Psoas muscle (tissue), 7 donors: ENCODE measurements at regions not wholly inside any gene's neighbourhood (a gene's known extent, or its start where the extent isn't known, plus 50 kb on each side); places are given as distances from the start of the nearest gene placed in this dataset.

Experiments used
- ATAC-seq, 4 donors: fragments of 200-7000 bp; cut with Tn5 transposase; one replicate each; pipeline ENCODE4 v1.9.1; 2020; ENCODE audit warnings: moderate library complexity in 3 of 4, mild to moderate bottlenecking in 2 of 4
- DNase-seq, 2 donors: peaks; one replicate each; pipeline ENCODE4 v3.0.0-alpha.2; 2020
- H3K27ac ChIP-seq: fragments of 200-600 bp; one replicate; pipeline ENCODE4 v1.8.0; 2022
- H3K27me3 ChIP-seq, 3 donors: fragments of 200-600 bp in 1 of 3; one replicate each; pipeline versions ENCODE4 v1.6.1 to v1.8.0; 2013 to 2022; ENCODE audit warnings: low read length in 2 of 3, mild to moderate bottlenecking in 2 of 3, moderate library complexity in 1 of 3; ENCODE audit not compliant: insufficient read depth in 3 of 3
- H3K36me3 ChIP-seq, 2 donors: fragments of 200-600 bp in 1 of 2; one replicate each; pipeline versions ENCODE4 v1.6.1 to v1.8.0; 2013 to 2022; ENCODE audit warnings: low read depth in 1 of 2, mild to moderate bottlenecking in 1 of 2, moderate library complexity in 1 of 2; ENCODE audit not compliant: insufficient read depth in 1 of 2
- H3K4me1 ChIP-seq: fragments of 200-600 bp; one replicate; pipeline ENCODE4 v1.8.0; 2022
- H3K4me3 ChIP-seq: fragments of 200-600 bp; one replicate; pipeline ENCODE4 v1.8.0; 2022; ENCODE audit warnings: mild to moderate bottlenecking
- H3K9me3 ChIP-seq: fragments of 200-600 bp; one replicate; pipeline ENCODE4 v1.8.0; 2022
- WGBS, 3 donors: extraction: QIAGEN DNeasy Blood & Tissue Kit; methylation state at CpG; one replicate each; pipeline versions ENCODE4 v1.1.6 to v1.1.7; 2013; 5-methylcytosine and 5-hydroxymethylcytosine counted together
- intact Hi-C, 2 donors: fragments of 100-400 bp; cut with DNase I; formaldehyde crosslinking; loops; one replicate each; pipeline versions ENCODE4 v1.11.0 to v1.14.2; 2022
- TF ChIP-seq, protein P1 (sequence below): fragments of 200-600 bp; IDR thresholded peaks from one replicate; pipeline ENCODE4 v1.8.0; 2022; ENCODE audit warnings: antibody characterized with exemption
- donor health status: healthy with polysubstance abuse.
- donor health status: DM: no; HTN: no; CAD: no; lungs with moderate emphysema.
- donor health status: Bipolar disorder and iron deficiency.
- donor health status: healthy.
- donor health status: DM: yes; HTN: yes; CAD: no.
- donor health status: DM: no; HTN: no; CAD: no.
- donor health status: DM: yes; HTN: yes; CAD: no.

- H3K9me3 ChIP-seq: no peaks in the 10 kb centered on the region
- ATAC-seq (no peak), DNase-seq (no peak)
- TF ChIP-seq, protein P1, sequence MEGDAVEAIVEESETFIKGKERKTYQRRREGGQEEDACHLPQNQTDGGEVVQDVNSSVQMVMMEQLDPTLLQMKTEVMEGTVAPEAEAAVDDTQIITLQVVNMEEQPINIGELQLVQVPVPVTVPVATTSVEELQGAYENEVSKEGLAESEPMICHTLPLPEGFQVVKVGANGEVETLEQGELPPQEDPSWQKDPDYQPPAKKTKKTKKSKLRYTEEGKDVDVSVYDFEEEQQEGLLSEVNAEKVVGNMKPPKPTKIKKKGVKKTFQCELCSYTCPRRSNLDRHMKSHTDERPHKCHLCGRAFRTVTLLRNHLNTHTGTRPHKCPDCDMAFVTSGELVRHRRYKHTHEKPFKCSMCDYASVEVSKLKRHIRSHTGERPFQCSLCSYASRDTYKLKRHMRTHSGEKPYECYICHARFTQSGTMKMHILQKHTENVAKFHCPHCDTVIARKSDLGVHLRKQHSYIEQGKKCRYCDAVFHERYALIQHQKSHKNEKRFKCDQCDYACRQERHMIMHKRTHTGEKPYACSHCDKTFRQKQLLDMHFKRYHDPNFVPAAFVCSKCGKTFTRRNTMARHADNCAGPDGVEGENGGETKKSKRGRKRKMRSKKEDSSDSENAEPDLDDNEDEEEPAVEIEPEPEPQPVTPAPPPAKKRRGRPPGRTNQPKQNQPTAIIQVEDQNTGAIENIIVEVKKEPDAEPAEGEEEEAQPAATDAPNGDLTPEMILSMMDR: no peak
- intact Hi-C loops: no loop called here
- H3K27me3 ChIP-seq: peaks cover 0 to 37% (median 2%) of the 10 kb centered on the region in 3 donors
- 70 to 85% (median 78%) methylated on average over 2 of the region's 2 CpGs for WGBS, 3 donors
- no peak overlapping the region for H3K27ac ChIP-seq
- H3K36me3 ChIP-seq: no peaks in the 10 kb centered on the region
- H3K4me1 ChIP-seq: no peaks in the 10 kb centered on the region
- no peak overlapping the region for H3K4me3 ChIP-seq
Measured at GRCh38 chr11:119865661-119866156, 136.7 kb upstream of the NECTIN1 start.

DNA sequence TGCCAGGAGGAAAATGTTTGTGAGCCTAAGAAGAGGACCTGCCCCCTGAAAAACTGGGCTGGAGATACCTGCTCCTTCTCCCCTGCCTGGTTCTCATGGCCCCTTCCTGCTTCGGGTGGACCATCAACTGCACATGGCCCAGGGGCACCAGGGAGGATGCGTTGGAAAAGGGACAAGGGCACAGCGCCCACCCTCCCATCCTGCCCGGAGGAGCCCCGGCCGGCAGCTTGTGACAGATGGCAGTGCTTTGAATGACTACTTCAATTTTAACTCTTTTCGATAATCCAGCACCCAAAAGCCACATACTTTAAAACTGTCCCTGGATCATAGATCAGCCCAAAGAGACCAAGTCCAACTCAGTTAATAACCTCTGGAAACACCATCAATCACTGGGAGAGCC is 135.8 kb upstream of the NECTIN1 start:
- Histone ChIP-seq H3K4me1 (no peaks in the 10 kb centered on the region), H3K27me3 (peaks cover 0 to 38% (median 2%) of the 10 kb centered on the region in 3 donors), H3K9me3 (no peaks in the 10 kb centered on the region), H3K36me3 (no peaks in the 10 kb centered on the region), H3K27ac (no peak overlapping the region), H3K4me3 (no peak overlapping the region)
- TF ChIP-seq, protein P1: no peak
- no peak for ATAC-seq
- intact Hi-C loops: no loop called here
- WGBS, 3 donors: 56 to 62% (median 58%) methylated on average over 7 of the region's 7 CpGs
- DNase-seq: no peak

DNA sequence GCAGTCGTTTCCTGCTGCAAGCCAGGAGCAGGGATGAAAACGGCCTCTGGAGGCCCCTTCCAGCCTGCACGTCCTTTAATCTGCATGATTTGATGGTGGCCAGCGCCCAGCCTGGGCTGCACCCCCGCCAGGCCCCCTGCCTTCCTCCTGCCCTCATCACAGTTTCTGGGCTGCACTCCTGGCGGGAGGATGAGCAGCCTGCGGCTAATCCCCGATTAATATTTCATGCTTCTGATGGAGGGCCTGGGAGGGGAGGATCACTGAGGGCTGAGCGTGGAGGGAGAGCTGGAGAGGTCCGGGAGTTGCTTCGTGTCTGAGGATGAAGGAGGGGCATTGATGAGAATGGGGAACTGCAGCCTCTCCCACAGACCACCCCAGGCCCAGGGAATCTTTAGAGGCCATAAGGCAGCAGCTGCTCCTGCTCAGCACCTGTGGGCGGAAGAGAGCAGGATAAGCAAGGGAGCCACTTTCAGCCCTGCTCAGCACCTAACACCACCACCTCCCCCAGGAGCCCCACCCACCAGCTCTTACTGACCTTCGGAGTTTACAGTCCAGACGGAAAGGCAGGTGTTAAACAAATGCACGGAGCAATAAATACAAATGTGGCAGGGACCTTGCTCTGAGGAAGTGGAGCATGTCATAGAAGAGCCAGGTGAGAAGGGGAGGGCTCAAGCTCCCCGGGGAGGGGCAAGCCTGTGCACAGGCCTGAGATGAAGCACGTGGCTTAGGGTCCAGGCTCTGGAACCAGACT is 135.0 kb upstream of the NECTIN1 start:
- TF ChIP-seq, protein P1: no peak
- peaks cover 0 to 42% (median 2%) of the 10 kb centered on the region in 3 donors for H3K27me3 ChIP-seq
- no peak overlapping the region for H3K4me3 ChIP-seq
- no peak for DNase-seq
- intact Hi-C loops: no loop called here
- H3K27ac ChIP-seq: no peak overlapping the region
- WGBS, 3 donors: 37 to 46% (median 37%) methylated on average over 17 of the region's 17 CpGs
- H3K4me1 ChIP-seq: no peaks in the 10 kb centered on the region
- H3K9me3 ChIP-seq: no peaks in the 10 kb centered on the region
- ATAC-seq: no peak
- no peaks in the 10 kb centered on the region for H3K36me3 ChIP-seq

DNA sequence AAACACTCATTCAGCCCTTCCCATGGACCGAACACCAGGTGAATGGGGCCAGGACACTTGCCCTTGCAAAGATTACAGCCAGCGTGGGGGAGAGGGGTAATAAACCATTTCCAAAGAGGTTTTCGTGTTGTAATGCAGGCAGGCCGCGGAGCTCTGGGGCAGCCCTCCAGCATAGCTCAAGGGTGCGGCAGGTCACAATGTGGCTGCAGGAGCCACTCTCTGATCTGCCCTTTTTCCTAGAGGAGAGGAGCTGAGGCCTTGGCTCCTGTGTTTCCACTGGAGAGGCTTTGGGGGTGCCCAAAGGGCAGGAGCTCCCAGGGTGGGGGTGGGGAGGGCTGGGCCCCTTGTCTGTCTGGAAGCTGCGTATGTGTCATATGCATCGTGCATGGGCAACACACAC is 134.2 kb upstream of the NECTIN1 start:
- H3K4me3 ChIP-seq: no peak overlapping the region
- no peak for DNase-seq
- H3K4me1 ChIP-seq: no peaks in the 10 kb centered on the region
- H3K27ac ChIP-seq: no peak overlapping the region
- no peaks in the 10 kb centered on the region for H3K36me3 ChIP-seq
- H3K9me3 ChIP-seq: no peaks in the 10 kb centered on the region
- peaks cover 0 to 42% (median 2%) of the 10 kb centered on the region in 3 donors for H3K27me3 ChIP-seq
- intact Hi-C loops: no loop called here
- ATAC-seq: no peak
- 87 to 90% (median 88%) methylated on average over 8 of the region's 8 CpGs for WGBS, 3 donors
- TF ChIP-seq, protein P1: no peak
